NCI-H2107 (cell line): ENCODE measurements at regions not wholly inside any gene's neighbourhood (a gene's known extent, or its start where the extent isn't known, plus 50 kb on each side); places are given as distances from the start of the nearest gene placed in this dataset.
"Not testable (repeated sequence)": the region's sequence is repeated elsewhere in the genome, so short reads cannot be mapped to it uniquely, and the experiment has no call there.

Experiments
- DNase-seq: peaks from one replicate; lab custom pipeline; 2025; lab: John Stamatoyannopoulos, UW

DNA sequence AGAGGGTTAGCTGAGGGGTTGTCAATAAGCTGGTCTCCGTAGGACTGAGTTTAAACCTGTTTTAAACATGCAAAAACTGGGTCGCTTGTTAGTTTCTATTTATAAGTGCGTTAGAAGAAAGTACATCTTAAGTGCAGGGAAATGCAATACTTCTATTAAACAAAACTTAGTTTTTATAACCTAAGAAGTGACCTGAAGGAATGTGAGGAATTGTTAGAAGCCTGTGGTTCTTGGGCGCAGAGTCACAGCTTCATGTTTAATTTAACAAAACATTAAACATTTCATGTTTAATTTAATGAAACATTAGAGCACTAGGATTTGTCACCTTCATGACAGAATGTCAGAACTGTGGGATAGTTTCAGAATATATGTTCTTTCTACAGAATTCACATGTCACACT, 469.2 kb upstream of the WWC1 start:
- no peak for DNase-seq

DNA sequence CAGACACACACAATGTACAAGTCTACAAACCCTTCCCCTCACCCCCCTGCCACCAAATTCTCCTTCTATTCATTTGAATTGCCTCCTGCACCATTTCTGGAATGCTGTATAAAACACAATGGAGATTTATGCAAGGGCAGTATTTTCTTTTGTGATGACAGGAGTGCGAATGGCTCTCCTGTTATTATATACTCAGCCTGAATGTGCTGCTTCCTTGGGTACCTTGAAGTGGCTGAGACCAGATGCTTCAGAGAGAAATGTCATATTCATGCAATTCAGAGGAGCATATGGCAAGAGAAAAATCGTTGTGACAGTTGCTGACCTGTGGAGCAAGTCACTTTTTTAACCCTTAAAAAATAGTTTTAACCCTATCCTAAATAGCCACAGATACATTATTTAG, 468.0 kb upstream of the WWC1 start:
- no peak for DNase-seq

DNA sequence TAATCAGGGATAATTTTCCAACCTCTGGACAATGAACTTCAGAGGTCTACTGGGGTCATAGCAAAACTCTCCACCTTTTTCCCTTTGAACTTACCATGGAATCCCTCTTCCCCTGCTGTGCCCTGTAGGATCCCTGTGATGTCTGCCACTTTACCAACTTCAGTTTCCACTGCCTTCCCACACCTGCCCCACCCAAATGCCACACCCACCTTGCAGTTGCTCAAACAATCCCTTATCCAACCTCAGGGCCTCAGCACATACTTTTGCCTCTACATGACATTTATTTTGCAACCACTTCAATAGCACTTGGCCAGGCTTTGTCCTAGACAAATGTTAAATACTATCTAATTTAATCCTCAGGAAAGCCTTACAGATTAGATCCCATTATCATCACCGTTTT, 463.7 kb upstream of the WWC1 start:
- no peak for DNase-seq

DNA sequence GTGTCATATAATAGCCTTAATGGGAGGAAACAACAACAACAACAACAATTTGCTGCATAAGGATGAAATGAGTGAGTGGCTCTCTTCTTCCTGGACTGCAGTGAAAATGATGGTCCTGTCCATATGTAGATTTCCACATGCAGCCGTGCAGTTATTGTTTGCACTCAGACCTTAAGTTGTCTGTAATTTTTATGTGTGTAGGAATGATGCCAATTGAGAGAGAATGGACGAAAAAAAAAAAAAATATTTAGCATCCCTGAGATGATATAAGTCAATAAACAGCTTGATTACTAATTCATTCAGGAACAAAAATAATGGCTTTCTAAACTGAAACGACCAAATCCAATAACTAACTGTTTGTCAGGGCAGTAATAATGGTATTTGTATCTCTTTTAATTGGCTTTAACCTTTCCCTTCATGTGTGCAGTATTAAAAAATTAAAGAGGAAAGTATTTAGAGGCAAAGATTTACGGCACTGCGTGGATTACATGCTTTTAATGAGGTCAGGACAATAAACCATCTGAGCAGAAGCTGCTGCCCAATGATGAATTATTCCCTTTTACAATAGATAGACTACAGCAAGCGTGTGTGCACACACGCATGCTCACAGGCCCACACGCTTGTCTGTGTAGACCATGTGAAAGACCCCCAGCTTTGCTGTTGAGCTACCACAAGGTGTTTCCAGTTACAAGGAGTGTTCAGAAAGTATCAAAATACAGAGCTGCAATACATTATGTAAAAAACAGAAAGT, 459.5 kb upstream of the WWC1 start:
- no peak for DNase-seq

DNA sequence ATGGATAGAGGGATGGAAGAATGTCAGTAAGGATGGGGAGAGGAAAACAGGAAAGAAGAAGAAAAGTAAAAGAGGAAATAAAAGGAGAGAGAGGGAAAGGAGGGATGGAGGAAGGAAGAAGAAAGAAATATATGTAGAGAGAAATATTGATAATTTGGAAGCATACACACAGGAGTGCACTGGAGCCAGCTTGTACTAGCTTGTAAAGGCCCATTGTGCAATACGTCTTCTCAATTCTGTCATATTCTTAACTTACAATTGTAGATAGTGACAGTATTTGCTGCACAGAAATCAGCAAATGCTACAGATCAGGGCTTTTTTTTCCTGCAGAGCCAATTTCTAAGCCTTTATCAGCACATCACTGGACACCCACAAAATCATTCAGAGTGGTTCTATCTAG, 458.8 kb upstream of the WWC1 start:
- DNase-seq = no peak

DNA sequence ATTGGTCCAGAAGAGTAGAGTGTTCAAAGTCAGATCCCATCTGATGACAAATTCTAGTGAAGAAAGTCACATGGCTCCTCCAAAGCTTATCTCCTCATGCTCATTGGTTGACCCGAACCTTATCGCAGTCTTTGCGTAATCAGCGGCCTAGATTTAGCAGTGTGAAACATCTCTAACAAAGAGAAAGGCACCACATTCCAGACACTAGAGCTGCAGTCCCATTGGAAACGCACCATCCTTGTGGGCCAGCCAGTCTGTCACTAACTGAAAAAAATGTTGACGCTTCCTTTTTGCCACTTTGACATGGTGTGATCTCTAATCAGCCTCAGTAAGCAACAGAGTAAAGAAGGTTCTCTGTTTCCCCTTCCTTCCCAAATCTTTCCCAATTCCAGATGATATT, 458.0 kb upstream of the WWC1 start:
- DNase-seq = no peak

DNA sequence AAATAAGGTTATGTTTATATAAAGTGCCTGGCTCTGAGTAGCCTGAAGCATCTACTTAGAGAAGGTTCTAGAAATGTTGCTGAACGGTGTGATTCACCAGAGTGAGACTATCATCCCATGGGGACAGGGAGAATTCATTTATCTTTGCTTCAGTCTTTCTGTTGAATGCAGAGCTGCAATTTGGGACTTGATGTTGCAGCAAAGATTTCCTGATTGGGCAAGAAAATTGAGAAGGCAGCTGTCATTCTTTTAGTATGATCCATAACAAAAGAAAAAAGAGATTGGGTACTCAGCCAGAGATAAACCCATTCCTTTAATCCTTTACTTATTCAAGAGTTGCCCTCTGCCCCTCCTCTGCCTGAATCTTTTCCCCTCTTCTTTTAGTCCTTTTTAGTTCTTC, 456.3 kb upstream of the WWC1 start:
- no peak for DNase-seq

DNA sequence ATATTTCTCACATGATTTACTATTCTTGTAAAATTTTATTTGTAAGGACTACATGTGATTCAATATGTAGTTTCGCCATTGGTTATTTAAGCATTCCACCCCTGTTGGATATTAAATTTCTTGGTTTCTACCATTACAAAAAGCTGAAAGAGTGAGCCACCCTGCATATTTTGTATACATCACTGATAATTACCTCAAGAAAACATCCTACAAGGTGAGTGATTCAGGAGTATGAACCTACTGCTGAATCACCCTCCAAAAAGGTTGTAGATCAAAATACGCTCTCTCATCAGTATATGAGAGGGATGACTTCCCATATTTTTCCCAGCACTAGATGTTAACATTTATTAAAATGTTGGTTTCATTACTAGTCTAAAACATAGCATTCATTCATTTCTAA, 454.3 kb upstream of the WWC1 start:
- no peak for DNase-seq

DNA sequence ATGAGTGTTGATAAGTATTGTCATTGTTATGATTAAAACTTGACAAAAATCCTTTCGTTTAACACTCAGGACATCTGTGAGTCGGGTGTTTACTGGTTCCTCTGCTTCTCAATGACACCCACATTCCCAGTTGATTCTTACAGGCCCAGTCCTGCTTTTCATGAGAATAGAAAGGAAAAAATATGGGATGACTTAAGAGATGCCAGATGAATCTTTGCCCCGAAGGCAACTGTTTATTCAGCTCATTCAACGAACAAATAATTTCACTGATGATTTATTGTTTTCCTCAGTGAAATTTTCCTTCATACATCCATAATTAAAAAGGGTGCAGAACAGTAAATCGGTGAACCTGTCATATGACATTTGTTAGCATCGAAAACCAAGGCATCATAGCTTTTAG, 452.4 kb upstream of the WWC1 start:
- DNase-seq = no peak

DNA sequence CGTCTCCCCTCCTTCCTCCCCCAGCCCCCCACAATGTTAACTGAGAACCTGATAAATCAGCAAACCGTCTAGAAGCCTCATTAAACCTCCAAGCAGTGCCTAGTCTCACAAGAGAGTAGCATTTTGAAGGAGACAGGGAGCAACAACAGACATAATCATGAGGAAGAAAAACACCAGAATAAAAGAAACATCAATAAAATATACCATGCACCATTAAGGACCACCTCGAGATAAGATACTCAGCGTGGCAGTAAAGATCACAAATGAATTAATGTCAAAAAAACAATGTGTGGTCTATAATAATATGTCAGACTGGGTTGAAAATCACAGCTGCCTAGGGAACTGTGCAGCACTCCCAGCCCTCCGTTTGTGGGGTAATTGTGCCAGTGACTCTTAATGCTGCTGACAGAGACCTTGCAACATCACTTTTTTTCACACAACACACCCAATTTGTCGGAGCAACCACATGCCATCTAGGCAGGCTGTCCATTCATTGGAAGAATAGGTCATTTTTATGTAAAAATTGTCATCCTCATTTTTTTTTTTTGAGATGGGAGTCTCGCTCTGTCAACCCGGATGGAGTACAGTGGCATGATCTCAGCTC, 450.8 kb upstream of the WWC1 start:
- DNase-seq = no peak

DNA sequence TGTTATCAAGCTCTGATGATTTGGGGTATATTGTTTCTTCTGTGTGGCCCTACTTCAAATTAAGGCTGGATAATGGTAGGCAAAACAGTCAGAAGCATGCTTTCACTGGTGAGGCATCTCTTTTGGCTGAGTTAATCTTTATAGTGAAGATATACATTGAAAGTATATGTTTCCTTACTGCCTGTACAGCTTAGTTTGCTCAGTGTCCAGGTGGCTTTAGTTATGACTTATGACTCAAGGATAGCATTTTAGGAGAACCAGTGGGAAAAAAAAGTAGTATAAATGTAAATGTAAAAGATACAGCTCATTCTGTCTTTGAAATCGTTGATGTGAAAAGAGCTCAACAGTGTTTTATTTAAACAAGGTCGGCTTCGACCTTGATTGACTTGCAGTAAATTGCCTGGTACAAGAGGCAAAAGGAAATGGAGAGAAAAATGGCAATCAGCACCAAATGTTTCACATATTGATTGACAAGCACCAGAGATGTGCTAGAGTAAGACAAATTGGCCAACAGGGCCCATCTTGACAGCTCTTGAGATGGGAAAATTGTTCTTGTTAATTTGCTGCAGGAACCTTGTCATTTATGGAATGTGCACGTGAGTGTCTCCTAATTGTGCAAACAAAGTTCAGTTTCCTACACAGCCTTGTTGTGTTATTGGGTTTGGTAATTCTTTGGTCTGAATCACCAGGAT, 447.4 kb upstream of the WWC1 start:
- no peak for DNase-seq

DNA sequence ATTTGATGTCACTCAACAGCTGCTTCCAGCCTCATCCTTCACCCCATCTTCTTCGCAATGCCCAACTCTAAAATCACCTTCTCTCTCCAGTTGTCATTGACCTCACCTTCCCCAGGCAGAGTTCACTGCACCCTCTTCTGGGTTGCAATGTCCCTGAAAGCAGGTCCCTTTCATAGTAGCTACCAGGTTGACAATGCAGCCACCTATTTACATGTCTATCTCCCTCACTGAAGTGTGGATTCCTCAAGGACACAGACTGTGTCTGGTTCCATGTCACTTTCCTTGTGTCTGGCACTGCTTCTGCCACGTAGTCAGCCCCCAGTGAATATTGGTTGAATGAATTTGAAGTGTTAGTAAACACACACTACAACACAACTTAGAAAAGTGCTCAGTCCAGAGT, 445.5 kb upstream of the WWC1 start:
- no peak for DNase-seq

DNA sequence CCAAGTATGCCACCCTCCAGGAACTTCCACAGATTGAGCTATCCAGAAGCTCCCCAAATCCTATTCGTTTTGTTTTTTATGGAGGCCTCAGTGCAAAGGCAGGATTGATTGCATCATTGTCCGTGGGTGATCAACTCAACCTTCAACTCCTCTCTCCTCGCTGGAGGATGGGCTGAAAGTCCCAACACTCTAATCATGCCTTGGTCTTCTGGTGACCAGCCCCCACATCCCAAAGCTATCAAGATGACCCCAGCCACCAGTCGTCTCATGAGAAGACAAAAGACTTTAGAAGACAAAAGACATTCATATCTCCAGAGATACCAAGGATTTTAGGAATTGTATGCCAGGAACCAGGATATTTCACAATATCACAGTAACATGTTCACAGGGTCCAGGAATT, 441.6 kb upstream of the WWC1 start:
- no peak for DNase-seq

DNA sequence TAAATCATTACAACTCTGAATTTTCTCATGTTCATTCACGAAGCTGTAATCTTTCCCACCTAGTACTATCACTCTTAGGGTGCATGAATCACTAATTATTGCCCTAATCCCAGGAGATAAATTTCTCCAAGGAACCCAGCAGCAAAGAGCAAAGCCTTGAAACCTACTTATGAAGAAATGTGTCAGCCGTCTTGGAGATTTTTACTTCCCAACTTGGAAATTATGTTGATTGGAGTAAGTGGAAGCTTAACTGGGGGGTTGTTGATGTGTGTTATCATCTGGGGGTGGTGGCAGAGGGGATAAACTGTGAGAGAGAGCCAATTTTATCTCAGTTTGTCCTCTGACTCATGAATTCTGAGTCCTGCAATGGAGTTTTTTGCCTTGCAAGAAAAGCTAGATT, 440.5 kb upstream of the WWC1 start:
- DNase-seq = no peak

DNA sequence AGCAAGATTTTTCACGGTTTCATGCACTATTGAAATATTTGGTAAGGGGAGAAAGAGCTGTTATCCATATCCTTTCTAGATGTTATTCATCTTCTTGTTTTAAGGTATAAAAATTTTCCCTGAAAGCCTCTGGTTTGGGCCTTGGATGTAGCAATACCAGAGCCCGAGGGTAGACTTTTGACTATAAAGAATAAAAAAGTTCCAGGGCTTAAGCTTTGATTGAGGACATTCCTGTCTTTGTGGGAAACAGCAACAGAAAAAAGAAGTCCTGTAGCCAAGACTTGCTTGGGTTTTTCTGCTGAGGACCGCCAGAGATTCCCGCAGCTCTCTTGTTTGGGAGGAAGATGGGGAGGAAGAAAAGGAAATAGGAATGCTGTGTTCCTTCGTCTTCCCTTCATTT, 440.0 kb upstream of the WWC1 start:
- DNase-seq = no peak

DNA sequence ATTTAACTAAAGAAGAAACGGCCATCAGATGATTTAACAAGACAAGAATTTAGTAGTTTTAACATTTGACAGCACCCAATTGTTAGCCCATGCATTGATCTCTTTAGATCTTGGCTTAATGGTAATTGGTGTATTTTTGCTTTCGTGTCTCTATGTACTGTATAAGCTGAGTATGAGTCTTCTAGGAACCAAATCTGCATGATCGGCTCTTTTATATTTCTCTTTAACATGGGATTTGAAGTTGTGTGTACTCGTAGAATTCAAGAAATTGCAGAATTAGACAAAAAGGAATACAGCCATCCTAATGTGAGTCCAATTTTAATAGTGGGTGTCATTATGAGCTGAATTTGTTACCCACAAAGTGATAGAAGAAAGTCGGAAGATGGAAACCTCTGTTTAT, 438.9 kb upstream of the WWC1 start:
- DNase-seq = no peak

DNA sequence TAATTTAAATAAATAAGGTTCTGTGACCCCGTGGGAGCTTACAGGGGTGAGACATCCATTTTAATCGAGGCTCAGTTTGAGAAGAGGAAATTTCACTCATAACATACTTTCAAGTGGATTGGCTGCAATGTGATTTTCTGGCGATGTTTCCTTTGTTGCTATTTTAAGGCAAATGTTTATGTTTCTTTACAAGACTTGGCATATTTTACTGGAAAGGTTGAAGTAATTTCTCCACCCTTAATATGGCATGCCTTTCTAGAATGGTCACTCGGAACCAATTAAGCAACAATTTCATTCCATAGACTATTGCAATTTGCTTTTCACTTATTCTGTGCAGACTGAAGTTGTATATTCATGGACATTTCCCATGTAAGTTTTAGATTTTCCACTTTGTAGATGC, 438.0 kb upstream of the WWC1 start:
- DNase-seq = no peak

DNA sequence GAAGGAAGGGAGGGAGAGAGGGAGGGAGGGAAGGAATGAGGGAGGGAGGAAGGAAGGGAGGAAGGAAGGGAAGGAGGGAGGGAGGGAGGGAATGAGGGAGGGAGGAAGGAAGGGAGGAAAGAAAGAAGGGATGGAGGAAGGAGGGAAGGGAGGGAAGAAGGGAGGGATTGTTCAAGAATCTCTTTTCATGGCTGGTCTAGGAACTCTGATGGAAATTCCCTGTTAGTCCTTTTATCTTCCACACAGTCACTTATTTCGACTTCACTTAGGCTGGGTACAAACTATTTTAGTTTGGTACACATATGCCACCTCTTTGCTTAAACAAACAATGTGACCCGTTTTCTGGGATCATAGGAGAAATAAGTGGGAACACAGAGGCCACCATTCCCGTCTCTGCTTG, 435.6 kb upstream of the WWC1 start:
- DNase-seq = no peak

DNA sequence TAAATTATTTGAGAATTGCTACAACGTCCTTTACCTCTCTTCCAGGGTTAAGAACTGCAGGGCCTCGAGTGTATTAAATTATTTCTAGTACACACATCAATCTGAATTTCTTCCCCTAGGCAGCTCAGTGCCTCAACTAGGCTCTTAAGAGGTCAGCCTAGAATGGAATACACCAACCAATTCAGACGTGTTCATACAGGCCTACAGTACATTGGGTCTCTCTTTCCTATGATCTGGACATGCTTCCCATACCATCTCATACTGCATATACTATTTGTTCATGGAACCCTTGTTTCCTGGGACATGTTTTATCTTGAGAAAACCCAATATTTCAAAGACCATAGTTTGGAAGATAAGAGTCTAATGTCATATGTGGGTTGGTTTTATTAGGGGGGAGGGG, 434.1 kb upstream of the WWC1 start:
- DNase-seq = no peak

DNA sequence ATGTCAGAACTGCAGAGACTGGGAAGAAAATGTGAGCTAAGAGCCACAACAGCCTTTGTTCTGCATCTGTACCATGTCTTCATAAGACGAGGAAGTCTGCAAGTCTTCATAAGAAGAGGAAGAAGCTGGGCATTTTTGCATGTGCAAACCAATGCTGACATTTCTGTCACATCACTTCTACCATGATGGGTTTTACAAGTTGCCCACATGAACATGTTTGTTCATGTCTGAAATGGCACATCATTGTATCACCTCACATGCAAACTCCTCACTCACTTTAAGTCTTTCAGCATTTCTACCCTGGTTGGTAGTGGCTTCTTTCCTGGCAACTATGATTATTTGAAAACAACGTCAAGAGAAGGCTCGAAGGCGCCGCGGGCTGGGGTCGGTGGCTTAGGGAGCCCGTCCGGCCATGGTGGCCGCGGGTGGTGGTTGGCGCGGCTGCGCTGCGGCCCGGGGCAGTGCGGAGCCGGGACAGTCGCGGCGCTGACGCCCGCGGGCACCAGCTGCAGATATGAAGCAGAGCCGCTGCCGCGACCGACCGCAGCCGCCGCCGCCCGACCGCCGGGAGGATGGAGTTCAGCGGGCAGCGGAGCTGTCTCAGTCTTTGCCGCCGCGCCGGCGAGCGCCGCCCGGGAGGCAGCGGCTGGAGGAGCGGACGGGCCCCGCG, 433.1 kb upstream of the WWC1 start:
- DNase-seq = not testable (repeated sequence)

DNA sequence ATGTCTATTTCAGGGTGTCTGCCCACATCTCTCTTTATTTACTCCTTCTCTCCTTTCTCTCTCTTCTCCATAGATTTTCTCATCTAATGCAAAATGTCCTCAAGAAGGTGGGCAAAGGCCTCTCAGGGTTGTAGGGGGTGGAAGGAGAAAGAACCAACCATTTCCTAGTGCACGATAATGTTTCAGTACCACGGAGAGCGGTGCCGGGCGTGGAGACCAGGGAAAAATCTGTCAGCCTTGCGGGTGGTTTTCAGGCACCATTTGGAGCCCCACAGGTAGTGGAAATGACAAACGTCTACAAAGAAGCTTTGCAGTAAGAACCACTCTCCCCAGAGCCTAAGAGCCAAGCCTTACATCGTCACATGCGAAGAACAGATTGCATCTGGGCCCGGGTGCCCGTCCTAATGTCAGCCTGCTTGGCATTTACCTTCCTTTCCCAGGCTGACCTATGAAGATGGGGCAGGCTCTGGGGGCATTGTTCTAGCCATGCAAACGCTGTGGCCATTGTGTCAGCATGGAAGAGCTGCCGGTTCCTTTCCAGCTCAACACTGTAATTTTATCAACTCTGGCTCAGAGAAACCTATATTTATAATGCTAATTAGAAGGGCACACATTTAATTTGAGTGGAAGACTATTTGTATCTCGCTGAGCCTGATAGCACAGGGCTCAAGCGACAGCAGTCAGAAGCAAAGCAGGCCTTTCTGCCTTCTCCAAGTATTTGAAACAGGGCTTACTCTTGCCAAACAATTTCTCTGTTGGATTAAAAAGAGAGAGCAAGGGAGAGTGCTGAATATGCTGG, 430.1 kb upstream of the WWC1 start:
- no peak for DNase-seq

DNA sequence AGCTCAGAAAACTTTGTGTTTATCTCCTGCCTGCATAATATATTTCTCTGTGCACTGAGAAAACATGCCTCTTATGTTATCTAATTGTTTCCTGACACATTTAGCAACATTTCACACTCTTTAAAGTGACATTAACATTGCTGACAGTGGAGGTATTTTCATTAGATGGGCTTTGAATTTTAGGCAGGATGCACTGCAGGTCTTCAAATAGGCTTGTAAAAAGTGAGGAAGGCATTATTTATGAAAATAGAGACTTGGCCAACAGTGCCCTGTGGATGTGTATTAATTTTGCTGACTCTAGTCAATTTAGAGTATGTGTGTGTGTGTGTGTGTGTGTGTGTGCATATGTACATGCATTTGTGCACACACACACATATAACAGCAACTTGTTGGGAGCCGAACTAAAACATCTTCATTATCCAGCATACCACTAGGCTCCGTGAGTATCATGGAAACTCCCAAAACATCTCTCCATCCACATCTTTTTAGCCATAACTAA, 429.5 kb upstream of the WWC1 start:
- DNase-seq = no peak
